Activated T-cell treated with anti-CD3 and anti-CD28 coated beads, Interleukin-2, amount 50 U/mL, for 4 hours (primary cell): ENCODE measurements at regions not wholly inside any gene's neighbourhood (a gene's known extent, or its start where the extent isn't known, plus 50 kb on each side); places are given as distances from the start of the nearest gene placed in this dataset.

ENCODE experiments used
- ATAC-seq, 2 donors: fragments of 200-7000 bp; cut with Tn5 transposase; one replicate each; pipeline ENCODE4 v1.10.0; 2021
- DNase-seq: peaks from one replicate; pipeline ENCODE4 v3.0.0-alpha.2; 2020
- H3K27me3 Mint-ChIP-seq: one replicate; pipeline ENCODE4 v1.8.0; 2021; ENCODE audit warnings: low read depth, mixed read lengths
- H3K36me3 Mint-ChIP-seq: one replicate; pipeline ENCODE4 v1.8.0; 2022; ENCODE audit warnings: mixed read lengths; ENCODE audit not compliant: insufficient read depth
- H3K4me1 Mint-ChIP-seq: one replicate; pipeline ENCODE4 v1.8.0; 2021; ENCODE audit warnings: low read depth, mixed read lengths
- H3K4me3 Mint-ChIP-seq: one replicate; pipeline ENCODE4 v1.8.0; 2021; ENCODE audit warnings: mild to moderate bottlenecking, moderate library complexity, mixed read lengths
- H3K9me3 Mint-ChIP-seq: one replicate; pipeline ENCODE4 v1.8.0; 2021; ENCODE audit warnings: mixed read lengths

DNA sequence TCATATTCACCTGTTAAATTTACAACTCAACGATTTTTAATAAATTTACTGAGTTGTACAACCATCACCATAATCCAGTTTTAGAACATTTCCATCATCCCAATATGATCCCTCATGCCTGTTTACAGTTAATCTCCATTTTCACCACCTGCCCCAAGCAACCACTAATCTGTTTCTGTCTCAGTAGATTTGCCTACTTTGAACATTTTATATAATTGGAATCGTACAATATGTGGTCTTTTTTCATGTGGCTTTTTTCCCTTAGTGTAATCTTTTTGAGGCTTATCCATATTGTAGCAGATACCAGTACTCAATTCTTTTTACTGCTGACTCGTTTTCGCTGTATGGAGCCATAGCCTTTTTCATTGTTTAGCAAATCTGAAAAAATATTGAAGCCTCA lies 123.3 kb upstream of the STT3B start:
- peaks cover 16% of the 10 kb centered on the region for H3K4me1 Mint-ChIP-seq
- H3K36me3 Mint-ChIP-seq = no peaks in the 10 kb centered on the region
- no peak for ATAC-seq
- H3K27me3 Mint-ChIP-seq = no peaks in the 10 kb centered on the region
- no peak overlapping the region for H3K4me3 Mint-ChIP-seq
- DNase-seq = no peak
- no peaks in the 10 kb centered on the region for H3K9me3 Mint-ChIP-seq

DNA sequence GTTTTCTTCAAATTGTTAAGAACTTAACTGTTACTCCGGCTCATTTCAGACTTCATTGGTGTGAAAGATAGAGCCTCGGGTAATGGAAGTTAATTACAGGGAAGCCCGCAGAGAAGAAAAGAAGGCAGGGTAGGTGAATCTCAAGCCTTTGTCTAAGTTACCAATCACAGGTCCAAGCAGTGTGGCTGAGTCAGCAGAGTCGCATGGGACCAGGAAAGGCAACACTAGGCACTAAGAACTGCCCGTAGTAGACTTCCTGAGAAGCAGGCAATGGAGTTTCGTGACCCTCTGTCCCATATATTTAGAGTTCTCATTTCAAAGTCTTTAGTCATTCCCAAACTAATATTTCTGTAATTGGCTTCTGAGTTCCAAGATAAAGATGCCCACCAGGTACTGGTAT lies 122.9 kb upstream of the STT3B start:
- no peak overlapping the region for H3K4me3 Mint-ChIP-seq
- H3K27me3 Mint-ChIP-seq = no peaks in the 10 kb centered on the region
- no peaks in the 10 kb centered on the region for H3K36me3 Mint-ChIP-seq
- no peaks in the 10 kb centered on the region for H3K9me3 Mint-ChIP-seq
- DNase-seq = no peak
- H3K4me1 Mint-ChIP-seq = peaks cover 16% of the 10 kb centered on the region
- no peak for ATAC-seq

DNA sequence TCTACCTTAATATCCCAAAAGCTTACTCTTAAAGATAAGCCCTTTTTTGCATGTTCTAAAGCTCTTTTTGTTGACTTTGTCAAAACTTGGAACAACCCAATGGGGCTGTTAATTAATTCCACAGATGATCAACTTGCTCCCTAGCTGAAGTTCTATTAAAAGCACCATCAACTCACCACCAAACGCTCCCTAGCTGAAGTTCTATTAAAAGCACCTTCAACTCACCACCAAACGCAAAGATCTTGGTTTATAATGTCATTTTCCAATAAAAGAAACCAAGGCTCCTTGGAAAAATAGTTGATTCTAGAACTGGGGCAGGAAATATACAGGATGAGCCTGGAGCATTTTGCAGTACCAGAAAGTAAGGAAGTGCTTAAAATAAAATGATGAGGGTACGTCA lies 122.3 kb upstream of the STT3B start:
- DNase-seq = no peak
- H3K27me3 Mint-ChIP-seq = no peaks in the 10 kb centered on the region
- ATAC-seq = no peak
- H3K9me3 Mint-ChIP-seq = no peaks in the 10 kb centered on the region
- H3K4me1 Mint-ChIP-seq = peaks cover 16% of the 10 kb centered on the region
- no peaks in the 10 kb centered on the region for H3K36me3 Mint-ChIP-seq
- H3K4me3 Mint-ChIP-seq = no peak overlapping the region

DNA sequence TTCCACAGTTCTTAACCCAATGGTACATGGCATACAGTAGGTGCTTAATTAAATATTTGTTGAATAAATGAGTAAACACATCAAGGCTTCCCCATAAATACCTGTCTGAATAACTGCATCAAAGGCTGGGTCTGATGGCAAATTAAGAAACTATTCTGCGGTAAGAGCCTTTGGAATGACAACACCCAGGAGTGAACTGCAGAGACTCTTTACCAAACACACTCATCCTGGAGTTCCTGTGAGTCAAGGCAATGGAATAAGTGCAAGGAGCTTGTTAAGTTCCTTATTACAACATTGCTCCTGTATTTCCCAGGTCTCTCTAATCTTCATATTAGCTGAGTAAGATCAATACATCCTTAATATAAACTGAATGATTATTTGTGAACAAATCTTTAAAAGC lies 119.9 kb upstream of the STT3B start:
- no peaks in the 10 kb centered on the region for H3K9me3 Mint-ChIP-seq
- ATAC-seq (no peak), DNase-seq (no peak)
- H3K4me3 Mint-ChIP-seq = no peak overlapping the region
- H3K27me3 Mint-ChIP-seq = no peaks in the 10 kb centered on the region
- peaks cover 11% of the 10 kb centered on the region for H3K4me1 Mint-ChIP-seq
- H3K36me3 Mint-ChIP-seq = no peaks in the 10 kb centered on the region

DNA sequence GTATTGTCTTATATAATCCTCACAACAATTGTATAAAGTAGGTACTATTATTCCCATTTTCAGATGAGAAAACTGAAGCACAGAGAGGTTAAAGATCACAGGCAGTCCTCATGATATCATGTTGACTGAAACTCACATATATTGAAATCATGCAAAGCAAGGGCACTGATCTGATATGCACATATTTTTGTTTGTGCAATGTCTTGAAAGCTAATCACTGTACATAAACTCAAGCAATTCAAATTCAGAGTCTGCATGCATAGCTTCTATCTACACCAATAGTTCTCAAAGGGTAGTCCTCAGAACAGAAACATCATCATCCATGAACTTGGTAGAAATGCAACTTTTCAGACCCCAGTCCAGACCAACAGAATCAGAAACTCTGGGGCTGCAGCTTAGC lies 119.2 kb upstream of the STT3B start:
- H3K4me3 Mint-ChIP-seq = no peak overlapping the region
- H3K27me3 Mint-ChIP-seq = no peaks in the 10 kb centered on the region
- H3K4me1 Mint-ChIP-seq = peaks cover 10% of the 10 kb centered on the region
- no peaks in the 10 kb centered on the region for H3K36me3 Mint-ChIP-seq
- no peaks in the 10 kb centered on the region for H3K9me3 Mint-ChIP-seq
- no peak for DNase-seq
- ATAC-seq = no peak

DNA sequence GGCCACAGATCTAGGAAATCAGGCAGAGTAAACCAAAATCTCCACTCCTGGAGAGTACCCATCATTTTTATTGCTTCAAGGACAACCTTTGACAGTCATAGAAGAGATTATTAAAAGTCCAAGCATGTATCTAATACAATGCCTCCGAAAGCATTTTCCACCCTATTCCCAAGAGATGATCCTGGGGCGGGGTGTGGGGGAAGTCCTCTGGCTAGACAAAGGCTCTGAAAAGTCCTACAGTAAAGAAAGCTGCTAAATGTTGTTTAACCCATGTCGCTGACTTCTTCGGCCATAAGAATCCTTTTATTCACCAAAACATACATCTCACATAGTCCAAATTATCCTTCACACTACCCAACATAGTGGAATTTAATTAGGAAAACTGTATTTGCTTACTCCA lies 115.7 kb upstream of the STT3B start:
- Mint-ChIP-seq H3K27me3 (no peaks in the 10 kb centered on the region), H3K36me3 (no peaks in the 10 kb centered on the region), H3K9me3 (no peaks in the 10 kb centered on the region), H3K4me3 (no peak overlapping the region), H3K4me1 (peaks cover 8% of the 10 kb centered on the region)
- ATAC-seq = no peak
- no peak for DNase-seq

DNA sequence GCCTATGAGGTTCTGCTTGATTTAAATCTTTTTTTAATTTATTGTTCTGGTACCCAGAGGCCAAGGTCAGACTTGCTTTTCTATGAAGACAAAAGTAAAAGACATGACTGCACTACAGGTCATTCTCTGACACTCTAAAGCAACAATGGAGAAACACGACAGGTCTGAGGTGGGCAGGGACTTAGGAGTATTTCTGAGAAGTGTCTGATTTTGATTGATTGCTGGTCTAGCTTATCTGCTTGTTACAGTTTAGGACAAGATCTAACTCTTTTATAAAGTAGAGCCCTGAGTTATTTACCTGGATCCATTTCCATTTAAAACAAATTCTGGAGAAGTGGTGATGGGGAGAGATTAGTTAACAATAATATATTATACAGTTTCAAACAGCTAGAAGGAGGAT lies 115.2 kb upstream of the STT3B start:
- H3K27me3 Mint-ChIP-seq = no peaks in the 10 kb centered on the region
- no peak for DNase-seq
- ATAC-seq = no peak
- H3K9me3 Mint-ChIP-seq = no peaks in the 10 kb centered on the region
- no peaks in the 10 kb centered on the region for H3K36me3 Mint-ChIP-seq
- no peak overlapping the region for H3K4me3 Mint-ChIP-seq
- H3K4me1 Mint-ChIP-seq = peaks cover 11% of the 10 kb centered on the region

DNA sequence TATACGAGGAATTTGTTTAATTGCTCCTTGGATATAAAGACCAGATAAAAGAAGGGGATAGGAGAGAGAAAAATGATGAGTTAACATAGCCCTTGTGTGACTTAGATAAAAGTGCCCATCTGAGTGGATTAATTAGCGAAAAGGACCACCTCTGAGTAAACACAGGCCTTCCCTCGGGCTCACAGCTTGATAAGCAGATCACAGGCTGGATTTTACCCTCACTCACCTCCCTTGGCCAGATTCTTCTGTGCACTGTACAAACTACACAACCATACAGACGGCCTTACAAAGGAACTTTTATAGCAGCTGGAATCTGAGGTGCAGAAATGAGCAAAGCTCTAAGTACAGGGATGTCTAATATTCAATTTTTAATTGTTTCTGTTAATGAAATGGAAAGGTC lies 112.4 kb upstream of the STT3B start:
- H3K36me3 Mint-ChIP-seq = no peaks in the 10 kb centered on the region
- DNase-seq = no peak
- no peak overlapping the region for H3K4me3 Mint-ChIP-seq
- H3K9me3 Mint-ChIP-seq = no peaks in the 10 kb centered on the region
- H3K27me3 Mint-ChIP-seq = no peaks in the 10 kb centered on the region
- no peak for ATAC-seq
- peaks cover 16% of the 10 kb centered on the region for H3K4me1 Mint-ChIP-seq

DNA sequence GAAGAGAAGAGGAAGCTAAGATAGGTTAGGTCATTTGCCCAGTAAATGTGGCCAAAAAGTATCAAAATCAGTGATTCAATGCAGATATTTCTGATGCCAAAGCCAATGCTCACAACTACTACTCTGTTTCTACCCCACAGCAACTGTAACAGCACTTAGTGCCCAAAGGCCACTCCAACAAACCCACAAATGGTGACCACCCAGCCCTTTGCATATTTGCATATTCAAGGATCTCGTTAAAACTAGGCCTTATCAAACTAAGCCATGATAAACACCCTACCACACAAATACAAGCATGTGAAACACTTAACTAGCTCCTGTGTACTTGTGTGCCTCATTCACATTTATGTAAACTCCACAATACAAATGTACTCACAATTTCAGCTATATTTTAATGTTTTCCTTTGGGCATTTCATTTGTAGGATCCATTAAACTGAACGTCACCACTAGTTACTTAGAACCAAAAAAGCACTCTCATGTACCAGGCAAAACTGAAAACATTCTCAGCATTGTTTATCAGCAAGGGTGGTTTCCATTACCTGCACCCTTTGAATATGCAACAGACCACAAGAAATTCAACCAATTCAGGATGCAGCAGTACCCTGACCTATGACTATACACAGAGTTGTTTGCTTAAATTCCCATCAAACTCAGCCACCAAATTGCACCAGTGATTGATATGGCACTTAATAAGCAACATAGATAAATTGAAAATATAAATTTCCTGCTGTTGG lies 111.2 kb upstream of the STT3B start:
- H3K27me3 Mint-ChIP-seq = no peaks in the 10 kb centered on the region
- peaks cover 7% of the 10 kb centered on the region for H3K9me3 Mint-ChIP-seq
- ATAC-seq (peak; percentile 28 to 57), DNase-seq (no peak)
- H3K4me3 Mint-ChIP-seq = no peak overlapping the region
- no peaks in the 10 kb centered on the region for H3K36me3 Mint-ChIP-seq
- H3K4me1 Mint-ChIP-seq = peaks cover 16% of the 10 kb centered on the region

DNA sequence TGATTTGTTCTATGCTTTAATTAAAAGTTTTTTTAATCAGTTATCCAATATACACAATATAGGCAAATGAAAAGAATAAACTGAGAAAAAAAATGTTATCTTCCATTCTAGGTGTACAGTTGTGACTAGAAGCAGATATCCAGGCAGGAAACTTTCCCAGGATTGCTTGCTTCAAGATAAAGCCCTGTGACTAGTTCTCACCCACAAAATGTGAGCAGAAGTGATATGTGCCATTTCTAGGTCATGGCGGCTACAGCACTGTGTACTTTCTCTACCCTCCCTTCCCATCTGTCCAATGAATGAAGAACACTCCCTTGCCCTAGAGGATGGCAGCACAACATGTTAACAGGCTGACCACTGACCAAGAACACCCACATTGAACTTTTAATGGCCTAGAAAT lies 110.5 kb upstream of the STT3B start:
- no peaks in the 10 kb centered on the region for H3K36me3 Mint-ChIP-seq
- peaks cover 7% of the 10 kb centered on the region for H3K9me3 Mint-ChIP-seq
- H3K4me3 Mint-ChIP-seq = no peak overlapping the region
- DNase-seq (no peak), ATAC-seq (no peak)
- H3K4me1 Mint-ChIP-seq = peaks cover 16% of the 10 kb centered on the region
- H3K27me3 Mint-ChIP-seq = no peaks in the 10 kb centered on the region

DNA sequence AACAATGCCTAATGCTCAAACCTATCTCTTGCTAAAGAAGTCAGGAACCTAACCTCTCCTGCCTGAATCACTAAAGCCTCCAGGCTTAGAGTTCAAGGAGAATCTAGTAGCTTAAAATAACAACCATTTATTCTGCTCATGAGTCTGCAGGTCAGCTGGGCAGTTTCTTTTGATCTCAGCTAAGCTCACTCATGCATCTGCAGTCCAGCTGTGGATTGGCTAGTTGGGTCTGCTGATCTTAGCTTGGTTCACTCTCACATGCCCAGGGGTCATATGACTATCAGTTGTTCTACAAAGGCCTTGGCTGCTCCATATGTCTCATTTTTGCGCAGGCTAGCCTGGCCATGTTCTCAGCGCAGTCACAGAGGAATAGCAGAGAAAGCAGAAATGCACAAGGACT lies 109.2 kb upstream of the STT3B start:
- Mint-ChIP-seq H3K36me3 (no peaks in the 10 kb centered on the region), H3K9me3 (peaks cover 12% of the 10 kb centered on the region), H3K4me1 (peaks cover 16% of the 10 kb centered on the region), H3K4me3 (no peak overlapping the region), H3K27me3 (no peaks in the 10 kb centered on the region)
- DNase-seq (no peak), ATAC-seq (no peak)

DNA sequence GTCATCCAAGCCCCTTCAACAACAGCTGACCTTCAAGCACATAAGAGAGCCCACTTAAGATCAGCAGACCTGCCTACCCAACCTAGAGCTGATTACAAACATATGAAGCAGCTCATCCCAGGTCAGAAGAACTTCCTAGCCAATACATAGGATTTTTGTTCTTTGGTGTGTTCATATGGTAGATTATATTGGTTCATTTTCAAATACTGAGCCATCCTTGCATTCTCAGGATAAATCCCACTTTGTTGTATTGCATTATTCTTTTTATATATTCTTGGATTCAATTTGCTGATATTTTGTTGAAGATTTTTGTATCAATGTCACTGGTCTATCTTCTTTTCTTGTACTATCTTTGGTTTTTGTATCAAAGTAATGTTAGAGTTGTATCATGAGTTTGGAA lies 107.3 kb upstream of the STT3B start:
- no peak for ATAC-seq
- no peak for DNase-seq
- Mint-ChIP-seq H3K4me1 (peaks cover 16% of the 10 kb centered on the region), H3K27me3 (no peaks in the 10 kb centered on the region), H3K9me3 (peaks cover 19% of the 10 kb centered on the region), H3K36me3 (no peaks in the 10 kb centered on the region), H3K4me3 (no peak overlapping the region)

DNA sequence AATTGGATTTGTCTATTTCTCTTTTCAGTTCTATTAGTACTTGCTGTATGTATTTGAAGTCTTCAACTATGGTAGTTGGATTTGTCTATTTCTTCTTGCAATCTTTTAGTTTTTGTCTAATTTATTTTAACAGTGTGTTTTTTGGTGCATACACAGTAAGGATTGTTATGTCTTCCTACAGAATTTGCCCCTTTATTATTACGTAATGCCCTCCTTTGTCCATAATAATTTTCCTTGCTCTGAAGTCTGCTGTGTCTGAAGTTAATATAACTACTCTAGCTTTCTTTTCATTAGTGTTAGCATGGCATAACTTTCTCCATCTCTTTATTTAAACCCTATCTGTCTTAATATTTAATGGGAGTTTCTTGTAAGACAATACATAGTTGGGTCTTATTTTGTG lies 105.1 kb upstream of the STT3B start:
- Mint-ChIP-seq H3K27me3 (no peaks in the 10 kb centered on the region), H3K9me3 (peaks cover 19% of the 10 kb centered on the region), H3K36me3 (no peaks in the 10 kb centered on the region), H3K4me1 (peaks cover 3% of the 10 kb centered on the region), H3K4me3 (no peak overlapping the region)
- ATAC-seq (no peak), DNase-seq (no peak)

DNA sequence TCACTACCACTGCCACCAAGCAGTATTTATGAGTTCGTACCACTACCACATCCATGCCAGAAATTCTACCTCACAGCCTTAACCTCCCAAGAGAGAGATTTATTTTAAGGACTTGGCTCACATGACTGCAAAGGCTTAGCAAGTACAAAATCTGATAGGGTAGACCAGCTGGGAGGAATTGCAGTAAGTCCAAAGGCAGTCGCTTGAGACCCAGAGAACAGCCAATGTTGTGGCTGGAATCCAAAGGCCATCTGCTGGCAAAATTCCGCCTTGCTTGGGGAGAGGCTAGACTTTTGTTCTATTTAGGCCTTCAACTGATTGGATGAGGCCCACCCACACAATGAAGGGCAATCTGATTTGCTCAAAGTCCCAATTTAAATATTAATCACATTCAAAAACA lies 101.4 kb upstream of the STT3B start:
- DNase-seq (no peak), ATAC-seq (no peak)
- Mint-ChIP-seq H3K9me3 (peaks cover 12% of the 10 kb centered on the region), H3K4me3 (no peak overlapping the region), H3K4me1 (peaks cover 4% of the 10 kb centered on the region), H3K27me3 (no peaks in the 10 kb centered on the region), H3K36me3 (no peaks in the 10 kb centered on the region)

DNA sequence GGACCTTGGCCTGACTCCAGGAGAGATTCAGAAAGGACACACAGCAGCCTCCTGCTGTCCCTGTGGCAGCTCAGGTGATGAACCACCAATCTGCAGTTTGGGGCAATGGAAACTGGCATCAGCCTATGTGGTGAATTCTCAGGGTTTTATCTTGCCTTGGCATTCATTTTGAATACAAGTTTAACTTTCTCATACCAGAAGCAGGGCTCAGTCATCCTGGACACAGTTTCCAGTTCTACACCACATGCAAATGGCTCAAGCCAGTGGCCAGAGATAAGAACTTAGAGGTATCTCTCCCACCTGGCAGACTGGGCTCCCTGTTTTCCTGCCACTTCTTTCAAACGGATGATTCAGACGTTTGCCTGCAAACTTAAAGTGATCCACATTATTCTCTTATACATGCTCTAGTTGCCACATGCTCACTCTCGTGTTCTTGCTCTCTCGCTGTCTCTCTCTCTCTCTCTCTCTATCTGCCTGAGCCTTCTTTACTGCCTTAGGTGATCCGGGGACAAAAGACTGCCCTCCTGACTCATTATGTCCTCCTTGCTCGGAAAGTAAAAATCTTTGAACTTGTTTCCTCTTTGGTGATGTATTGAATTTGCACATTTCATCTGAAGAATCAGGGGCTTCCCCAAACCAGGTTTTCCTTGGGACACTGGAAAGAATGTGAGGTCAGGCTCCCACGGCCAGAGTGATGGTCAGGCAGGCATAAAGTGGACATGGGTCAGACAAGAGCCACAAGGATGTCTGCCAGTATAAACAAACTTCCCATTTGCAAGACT lies 99.6 kb upstream of the STT3B start:
- H3K4me1 Mint-ChIP-seq = peaks cover 4% of the 10 kb centered on the region
- H3K4me3 Mint-ChIP-seq = no peak overlapping the region
- H3K36me3 Mint-ChIP-seq = no peaks in the 10 kb centered on the region
- DNase-seq (no peak), ATAC-seq (no peak)
- peaks cover 23% of the 10 kb centered on the region for H3K9me3 Mint-ChIP-seq
- no peaks in the 10 kb centered on the region for H3K27me3 Mint-ChIP-seq
